NCI-H1417 treated with DMSO at 0.1 percent for 48 hours (cell line): ENCODE measurements at regions not wholly inside any gene's neighbourhood (a gene's known extent, or its start where the extent isn't known, plus 50 kb on each side); places are given as distances from the start of the nearest gene placed in this dataset.

Experiments
- DNase-seq: peaks from one replicate; lab custom pipeline; 2025; lab: John Stamatoyannopoulos, UW

GRCh38 chr16:49023050-49023449, 258.6 kb downstream of the CBLN1 start:
- DNase-seq = no peak

DNA sequence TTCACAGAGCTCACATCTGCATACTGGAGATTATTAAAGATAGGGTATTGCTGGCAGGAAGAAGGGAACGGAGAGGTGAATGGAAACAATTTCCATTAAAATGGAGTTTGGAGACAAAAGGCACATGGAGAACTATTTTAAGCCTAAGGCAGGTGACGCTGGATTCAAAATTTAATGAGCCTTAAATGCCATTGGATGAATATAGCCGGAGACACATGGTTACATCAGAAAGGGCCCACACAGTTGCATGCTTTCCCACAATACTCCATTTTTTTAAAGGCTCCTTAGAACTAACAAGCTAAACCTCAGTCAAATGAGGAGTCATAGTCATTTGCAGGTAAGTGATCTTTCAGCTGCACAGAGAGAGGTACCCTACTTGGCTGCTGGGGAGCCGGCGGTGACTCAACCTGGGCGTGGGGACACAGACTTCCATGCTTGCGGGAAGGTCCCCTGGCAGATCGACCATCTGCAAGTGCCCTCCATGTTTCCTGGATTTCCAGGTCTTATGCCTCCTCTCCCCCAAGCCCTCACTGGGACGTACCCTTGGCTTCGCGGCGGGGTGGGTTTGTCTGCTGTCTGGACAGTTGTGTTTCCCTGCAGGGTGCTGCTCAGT, 259.2 kb downstream of the CBLN1 start:
- no peak for DNase-seq

GRCh38 chr16:49021136-49021535, 260.5 kb downstream of the CBLN1 start:
- no peak for DNase-seq

- no peak for DNase-seq
Measured at GRCh38 chr16:49020436-49020835, 261.2 kb downstream of the CBLN1 start.

GRCh38 chr16:49019831-49020230, 261.8 kb downstream of the CBLN1 start:
- DNase-seq = no peak

GRCh38 chr16:49019081-49019633, 262.5 kb downstream of the CBLN1 start:
- DNase-seq = no peak

- no peak for DNase-seq
Measured at GRCh38 chr16:49018259-49018931, 263.2 kb downstream of the CBLN1 start.

DNA sequence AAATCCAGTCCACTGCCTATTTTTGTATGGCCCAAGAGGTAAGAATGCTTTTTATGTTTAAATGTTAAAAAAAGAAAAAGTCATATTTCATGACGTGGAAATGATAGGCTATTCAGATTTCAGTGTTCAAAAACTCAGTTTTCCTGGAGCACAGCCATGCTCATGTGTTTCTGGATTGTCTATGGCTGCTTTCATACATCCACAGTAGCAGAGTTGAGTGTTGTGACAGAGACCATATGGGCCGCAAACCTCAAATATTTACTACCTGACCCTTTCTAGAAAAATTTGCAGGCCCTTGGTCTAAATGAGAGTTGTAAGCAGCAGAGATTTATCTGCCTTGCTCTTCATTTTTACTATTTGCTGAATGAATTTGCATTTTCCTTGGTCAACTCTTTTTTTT, 264.1 kb downstream of the CBLN1 start:
- DNase-seq = no peak

GRCh38 chr16:49016461-49016860, 265.2 kb downstream of the CBLN1 start:
- no peak for DNase-seq

DNA sequence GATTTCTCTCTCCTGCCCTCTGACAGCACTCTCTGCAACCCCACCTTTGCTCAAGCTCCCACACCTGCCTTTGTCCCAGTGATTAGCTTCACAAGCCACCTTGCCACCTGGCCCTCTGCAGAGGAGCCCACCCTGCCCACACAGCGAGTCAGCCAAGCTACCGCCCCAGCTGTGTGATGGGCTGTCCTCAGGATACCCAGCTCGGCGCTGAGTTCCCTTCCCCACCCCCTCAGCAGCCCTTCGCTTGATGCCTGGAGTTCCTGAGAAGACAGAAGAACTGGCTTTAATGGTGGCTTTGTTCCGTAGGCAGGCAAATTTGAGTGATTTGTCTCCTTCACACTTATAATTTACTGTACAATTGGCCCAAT, 266.4 kb downstream of the CBLN1 start:
- no peak for DNase-seq

GRCh38 chr16:49014277-49015224, 267.1 kb downstream of the CBLN1 start:
- no peak for DNase-seq

GRCh38 chr16:49013727-49014080, 267.9 kb downstream of the CBLN1 start:
- no peak for DNase-seq

DNA sequence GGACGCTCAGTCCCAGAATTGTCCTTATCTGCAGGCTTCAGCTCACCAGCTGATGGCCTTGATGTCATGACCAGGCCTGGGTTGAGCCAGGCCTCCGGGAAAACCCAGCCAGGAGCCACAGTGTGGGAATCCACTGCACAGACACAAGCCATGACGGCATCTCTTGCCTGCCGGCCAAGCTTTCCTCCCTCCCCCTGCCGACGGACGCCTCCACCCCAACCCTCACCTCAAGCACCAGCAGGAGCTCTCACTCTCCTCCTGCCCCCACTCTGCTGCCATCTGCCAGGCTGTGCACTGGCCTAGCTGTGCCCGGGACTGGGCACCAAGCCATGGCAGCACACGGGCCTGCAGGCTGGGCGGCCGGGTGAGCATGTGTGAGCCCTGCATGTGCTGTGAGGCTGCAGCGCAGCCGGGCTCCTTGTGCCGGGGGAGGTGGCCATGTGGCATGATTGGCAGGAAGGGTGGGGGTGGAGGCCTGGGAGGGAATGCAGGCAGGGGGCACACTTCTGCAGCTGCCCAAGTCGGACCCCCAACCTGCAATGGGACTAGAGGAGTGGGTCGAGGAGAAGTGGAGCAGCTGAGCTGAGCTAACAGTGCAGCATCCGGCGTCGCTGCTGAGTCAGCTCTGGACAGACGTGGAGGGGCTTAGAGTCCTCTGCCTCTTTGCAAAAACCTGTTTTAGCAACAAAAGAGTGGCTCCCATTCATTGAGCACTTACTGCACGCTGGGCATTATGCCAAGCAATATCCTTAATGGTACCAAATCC, 268.5 kb downstream of the CBLN1 start:
- DNase-seq = no peak

DNA sequence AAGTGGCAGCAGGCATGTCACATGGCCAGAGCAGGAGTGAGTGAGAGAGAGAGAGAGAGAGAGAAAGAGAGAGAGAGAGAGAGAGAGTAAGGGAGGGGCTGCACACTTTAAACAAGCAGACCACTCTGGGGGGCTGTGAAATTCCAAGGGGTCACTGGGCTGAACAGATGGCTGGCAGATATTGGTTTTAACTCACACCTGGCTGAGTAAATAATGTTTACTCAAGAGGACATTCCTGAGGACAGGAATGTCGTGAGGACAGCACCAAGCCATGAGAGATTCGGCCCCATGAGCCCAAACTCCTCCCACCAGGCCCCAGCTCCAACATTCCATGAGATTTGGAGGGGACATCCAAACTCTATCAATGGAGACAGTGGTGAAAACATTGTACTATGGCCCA, 269.7 kb downstream of the CBLN1 start:
- no peak for DNase-seq

GRCh38 chr16:49010879-49011278, 270.8 kb downstream of the CBLN1 start:
- DNase-seq = no peak

DNA sequence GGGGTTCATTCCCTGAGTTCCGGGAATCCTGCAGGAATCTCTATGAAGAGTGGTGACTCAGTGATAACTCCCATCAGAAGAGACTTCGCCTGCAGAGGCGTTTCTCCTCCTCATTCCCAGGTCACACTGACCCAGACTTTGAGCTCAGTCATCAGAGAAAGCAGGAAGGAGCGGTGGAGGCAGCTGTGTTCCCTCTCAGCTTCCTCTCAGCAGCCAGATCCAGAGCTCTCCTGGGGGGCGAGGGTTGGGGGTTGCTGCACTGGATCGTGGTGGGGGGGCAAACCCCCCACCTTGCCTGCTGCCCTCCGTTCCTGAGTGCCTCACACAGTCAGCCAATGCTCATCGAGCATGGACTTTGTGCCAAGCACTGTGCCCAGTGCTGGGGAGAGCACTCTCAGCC, 271.2 kb downstream of the CBLN1 start:
- no peak for DNase-seq

DNA sequence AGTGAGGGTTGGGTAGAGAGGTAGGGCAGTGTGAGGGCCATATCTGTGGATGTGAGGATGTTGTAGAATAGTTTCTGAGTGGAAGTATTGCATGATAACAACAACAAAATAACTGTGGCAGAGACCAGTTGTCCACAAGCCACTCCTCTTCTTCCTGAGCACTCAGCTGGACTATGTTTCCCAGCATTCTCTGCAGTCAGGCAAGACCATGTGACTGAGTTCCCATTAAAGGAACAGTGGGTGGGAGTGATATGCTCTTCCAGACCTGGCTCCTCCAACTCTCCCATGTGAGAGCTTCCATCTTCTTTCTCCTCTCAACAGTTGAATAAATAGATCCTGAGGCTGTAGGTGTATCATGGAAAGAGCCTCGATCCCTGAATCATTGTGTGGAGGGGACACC, 272.4 kb downstream of the CBLN1 start:
- DNase-seq = no peak

DNA sequence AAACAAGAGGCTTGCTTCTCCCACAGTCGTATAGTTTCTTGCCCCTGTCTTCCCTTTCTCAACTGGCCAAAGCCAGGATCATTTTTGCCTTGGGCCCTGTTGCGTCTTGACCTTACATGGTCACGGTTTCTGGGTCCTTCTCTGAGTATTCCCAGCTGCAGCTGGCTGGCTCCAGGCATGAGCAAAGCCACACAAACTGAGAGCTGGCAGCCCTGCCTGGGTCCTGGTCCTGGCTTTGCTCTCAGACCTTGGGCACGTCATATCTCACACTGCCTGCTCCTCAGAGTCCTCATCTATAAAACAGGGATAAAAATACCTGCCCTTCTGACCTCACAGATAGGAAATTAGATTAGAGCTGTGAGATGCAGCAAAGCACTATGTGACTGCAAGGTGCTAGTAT, 277.6 kb downstream of the CBLN1 start:
- no peak for DNase-seq

GRCh38 chr16:49003022-49003421, 278.6 kb downstream of the CBLN1 start:
- DNase-seq = no peak

- DNase-seq = no peak
Measured at GRCh38 chr16:49000594-49000993, 281.0 kb downstream of the CBLN1 start.

GRCh38 chr16:48999508-48999907, 282.1 kb downstream of the CBLN1 start:
- DNase-seq = no peak

- DNase-seq = no peak
Measured at GRCh38 chr16:48999044-48999443, 282.6 kb downstream of the CBLN1 start.
